NCI-H460 (cell line): ENCODE measurements at regions not wholly inside any gene's neighbourhood (a gene's known extent, or its start where the extent isn't known, plus 50 kb on each side); places are given as distances from the start of the nearest gene placed in this dataset.

Source experiments
- DNase-seq: peaks from one replicate; pipeline ENCODE4 v3.0.0-alpha.2; 2016; ENCODE audit warnings: low read depth; ENCODE audit errors: extremely low read depth

DNA sequence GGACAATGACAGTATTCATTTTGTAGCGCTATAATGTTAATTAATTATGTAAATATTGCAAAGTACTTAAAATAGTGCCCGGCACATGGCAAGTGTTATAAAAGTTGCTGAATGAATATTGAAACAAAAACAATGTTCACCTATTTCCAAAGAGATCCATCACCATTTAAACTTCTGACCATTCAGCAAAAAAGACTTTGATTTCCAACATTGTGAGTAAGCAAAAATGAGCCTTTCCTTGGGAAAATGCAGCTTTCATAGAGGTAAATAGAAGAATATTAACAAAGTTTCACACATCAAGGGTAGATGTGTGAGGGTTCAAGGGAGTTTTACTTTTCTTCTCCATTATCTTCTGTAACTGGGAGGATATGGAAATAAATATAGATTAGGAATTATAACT lies 1089.4 kb upstream of the C9orf72 start:
- no peak for DNase-seq

DNA sequence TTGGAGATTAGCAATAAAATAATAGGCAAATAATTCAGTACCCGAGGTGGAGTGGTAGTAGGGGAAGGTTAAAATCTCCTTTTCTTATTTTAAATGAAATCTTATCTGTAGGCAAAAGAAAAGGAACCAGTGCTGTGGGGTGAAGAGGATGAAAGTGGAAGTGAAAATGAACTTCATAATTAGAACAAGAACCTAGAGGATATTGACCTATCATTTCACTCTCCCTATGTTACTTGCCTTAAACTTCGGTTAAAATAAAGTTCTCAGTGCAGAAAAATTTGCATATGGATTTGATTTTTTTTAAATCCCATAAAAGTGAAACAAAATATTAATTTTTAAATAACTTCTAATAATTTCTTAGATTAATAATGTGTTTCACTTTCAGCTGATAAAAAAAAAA lies 1094.9 kb upstream of the C9orf72 start:
- no peak for DNase-seq

DNA sequence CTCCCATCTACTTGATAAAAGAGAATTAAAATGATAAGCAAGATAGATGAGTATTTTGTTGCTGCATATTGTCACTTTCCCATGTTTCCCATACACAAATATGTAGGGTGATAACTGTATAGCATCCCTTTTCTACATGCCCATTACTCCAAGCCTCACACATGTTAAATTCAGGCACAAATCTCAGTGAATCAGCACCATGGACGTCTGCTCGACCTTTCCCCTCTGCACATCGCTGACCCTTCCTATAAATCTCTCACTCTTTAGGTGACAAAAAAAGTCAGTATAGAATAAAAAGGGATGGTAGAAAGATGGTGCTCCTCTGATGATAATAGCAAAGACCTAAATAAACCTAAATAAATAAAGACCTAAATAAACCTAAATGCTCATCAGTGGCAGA lies 1097.7 kb upstream of the C9orf72 start:
- no peak for DNase-seq

DNA sequence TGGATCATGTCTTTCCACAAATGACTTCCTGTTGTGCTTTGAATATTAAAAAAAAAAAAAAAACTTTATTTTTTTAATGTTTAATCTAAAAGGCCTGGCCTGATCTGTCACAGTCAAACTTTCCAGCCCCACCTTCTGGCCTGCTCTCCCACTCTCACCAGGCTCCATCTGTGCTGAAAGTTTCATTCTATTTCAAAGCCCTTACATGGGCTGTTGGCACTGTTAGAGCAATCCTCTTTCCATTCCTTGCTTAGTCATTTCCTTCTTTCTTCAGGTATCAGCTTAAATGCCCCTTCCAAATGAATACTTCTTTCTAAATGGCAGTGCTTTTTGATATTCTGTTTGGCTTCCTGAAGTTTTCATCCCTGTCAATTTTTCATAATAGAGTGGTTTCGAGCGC lies 1104.8 kb upstream of the C9orf72 start:
- no peak for DNase-seq

DNA sequence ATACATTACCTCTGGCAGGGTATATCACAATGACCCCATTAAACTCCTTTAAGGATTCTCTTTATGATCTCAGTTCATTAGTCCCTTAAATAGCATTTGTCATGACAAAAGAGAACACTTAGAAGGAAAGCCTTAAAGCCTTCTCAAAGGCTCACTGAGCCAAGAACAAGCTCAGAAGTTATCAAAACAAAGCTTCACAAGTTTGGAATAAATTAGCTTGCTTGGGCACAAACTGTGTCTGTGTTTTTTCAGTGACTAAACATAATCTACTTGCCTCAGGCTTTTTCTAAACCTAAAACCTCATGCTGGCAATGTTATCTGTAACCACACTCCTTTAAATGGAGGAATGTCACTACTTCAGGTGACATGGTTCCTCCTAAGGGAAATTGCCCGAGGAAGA lies 1114.9 kb upstream of the C9orf72 start:
- DNase-seq = no peak

DNA sequence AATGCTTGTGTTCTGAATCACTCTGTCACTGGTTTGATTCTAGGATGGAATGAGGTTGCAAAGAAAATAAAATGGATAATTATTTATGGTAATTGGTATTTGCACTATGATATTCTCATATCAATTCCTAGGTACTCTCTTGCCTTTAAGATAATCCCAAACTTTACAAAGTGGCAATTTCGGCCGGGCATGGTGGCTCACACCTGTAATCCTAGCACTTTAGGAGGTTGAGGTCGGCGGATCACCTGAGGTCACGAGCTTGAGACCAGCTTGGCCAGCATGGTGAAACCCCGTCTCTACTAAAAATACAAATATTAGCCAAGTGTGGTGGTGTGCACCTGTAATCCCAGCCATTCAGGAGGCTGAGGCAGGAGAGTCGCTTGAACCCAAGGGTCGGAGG lies 1118.7 kb upstream of the C9orf72 start:
- DNase-seq = no peak

DNA sequence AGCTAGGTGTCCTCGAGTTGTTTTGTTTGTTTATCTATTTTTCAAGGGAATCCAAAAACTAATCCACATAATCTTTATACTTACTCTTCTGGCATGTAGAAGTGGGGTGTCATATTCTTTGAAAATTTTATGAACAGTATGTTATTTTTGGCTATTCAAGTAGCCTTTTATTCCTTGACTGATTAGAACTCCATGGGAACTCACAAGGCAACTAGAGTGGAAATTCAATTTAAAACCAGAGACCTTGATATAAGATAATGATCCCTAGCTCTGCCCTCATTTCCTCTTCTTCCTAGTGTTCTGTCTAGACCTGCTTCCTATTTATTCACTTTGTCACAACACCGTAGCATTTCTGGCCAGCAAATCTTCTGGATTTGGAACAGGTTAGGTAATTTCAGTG lies 1123.7 kb upstream of the C9orf72 start:
- DNase-seq = no peak

DNA sequence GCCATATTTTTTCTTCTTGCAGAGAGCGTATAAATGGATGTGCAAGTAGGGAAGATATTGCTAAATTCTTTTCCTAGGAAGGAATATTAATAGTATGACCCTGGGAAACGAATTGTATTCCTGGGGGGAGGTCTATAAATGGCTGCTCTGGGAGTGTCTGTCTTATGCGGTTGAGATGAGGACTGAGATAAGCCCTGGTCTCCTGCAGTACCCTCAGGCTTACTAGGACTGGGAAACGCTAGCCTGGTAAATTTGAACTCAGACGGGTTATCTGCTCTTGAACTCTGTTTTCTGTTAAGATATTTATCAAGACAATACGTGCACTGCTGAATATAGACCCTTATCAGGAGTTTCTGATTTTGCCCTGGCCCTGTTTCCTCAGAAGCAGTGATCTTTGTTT lies 1126.4 kb upstream of the C9orf72 start:
- DNase-seq = no peak

DNA sequence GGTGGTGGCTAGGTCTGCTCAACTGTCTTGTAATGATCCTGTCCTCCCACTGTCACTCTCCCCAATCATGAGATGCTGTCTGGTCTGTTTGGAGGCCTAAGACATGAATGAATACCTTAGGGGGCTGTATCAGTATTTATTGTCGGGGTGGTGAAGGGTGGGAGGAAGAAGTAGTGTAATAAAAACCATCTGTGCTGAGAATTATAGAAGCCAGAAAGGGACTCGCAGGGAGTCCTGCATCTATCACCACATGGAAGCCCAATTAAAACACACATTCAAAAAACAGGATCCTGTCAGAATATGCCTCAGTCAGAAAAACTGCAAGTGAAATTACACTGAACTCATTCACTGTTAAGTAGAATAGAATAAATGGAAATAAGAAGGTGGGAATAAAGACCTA lies 1134.3 kb upstream of the C9orf72 start:
- no peak for DNase-seq

DNA sequence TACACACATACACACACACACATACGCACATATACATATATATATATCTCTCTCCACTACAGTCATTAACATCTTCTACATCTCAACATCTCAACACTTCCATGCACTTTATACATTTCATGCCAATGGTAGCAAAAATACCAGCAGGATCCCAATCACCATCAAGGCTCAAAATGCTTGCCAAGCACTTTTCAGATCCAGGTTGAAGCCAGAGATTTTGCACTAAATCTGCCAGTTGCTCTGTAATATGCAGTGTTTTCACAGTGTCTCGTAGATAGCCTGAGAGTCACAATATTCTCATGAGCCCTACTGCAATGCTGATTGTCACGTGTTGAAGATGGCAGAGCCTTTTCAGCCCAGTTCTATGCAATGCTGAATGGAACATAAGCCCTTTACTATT lies 1140.9 kb upstream of the C9orf72 start:
- DNase-seq = no peak

DNA sequence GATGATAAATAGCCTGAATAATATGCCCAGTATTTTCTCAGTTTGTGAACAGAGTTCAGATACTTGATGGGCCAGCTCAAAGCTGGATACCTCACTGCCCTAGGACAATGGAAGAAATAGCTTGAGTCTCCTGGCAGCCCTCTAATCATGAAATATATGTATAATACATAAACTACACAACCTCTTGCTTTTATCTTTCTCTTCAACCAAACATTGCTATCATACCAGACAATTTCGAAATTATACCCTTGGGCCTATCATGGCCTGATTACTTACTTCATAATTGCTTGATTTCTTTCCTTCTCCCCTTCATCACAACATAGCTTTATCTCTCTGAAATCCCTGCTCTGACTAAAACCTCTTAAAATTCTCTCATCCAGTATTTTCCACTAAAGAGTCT lies 1144.9 kb upstream of the C9orf72 start:
- no peak for DNase-seq

DNA sequence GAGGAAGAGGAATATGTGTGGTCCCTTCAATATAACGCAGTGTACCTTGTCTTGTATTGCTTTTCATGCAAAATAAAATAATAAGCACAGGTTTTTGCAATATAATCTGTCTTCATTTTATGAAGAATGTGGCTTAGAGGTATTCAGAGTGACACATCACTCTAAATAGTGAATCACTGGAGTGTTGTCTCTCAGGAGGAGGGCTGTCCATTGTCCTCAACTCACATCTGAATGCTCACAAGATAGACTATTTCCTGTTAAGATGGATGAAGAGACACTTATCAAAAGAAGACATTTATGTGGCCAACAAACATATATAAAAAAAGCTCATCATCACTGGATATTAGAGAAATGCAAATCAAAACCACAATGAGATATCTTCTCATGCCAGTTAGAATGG lies 1147.5 kb upstream of the C9orf72 start:
- no peak for DNase-seq

DNA sequence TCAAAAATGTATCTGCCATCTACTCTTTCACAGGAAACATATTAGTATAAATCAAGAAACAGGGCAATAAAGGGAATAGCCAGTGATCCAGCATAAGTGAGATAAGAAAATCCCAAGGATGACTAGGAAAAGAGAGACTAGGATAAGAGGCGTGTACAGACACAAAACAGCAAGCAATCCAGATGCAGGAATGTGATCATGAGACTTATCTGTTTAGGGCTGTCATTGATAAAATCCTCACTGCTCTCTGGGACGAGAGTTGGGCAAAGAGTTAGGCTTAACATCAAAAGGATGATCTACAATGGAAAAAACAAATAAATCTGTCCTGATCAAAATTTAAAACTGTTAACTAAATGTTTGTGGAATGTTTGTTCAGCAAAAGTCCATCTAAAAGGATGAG lies 1156.8 kb upstream of the C9orf72 start:
- no peak for DNase-seq

DNA sequence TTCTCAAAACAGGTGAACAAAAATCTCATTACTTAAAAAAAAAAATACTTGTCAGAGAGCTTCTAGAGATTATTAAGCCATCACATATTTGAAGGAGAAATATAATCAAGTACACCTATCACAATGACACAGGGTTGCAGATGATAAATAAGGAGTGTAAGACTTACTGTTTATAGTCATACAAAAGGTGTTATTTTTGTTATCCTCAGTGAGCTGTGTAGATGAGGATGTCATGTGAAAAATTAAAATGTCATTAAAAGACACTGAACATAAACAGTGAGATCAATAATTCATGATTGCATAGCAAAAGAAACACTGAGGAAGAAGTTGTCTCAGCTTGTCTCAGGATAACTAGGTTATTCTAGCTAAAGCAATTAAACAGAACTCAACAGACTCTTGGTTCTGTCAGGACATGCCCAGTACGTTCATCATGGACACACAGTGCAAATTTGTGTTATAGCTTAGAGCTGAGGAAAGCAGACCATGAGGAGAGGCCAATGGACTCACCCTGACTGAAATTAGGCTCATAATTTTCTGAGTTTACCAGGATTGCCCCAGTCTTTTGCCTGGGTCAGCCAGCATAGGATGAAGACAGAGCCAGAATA lies 1162.6 kb upstream of the C9orf72 start:
- DNase-seq = no peak

DNA sequence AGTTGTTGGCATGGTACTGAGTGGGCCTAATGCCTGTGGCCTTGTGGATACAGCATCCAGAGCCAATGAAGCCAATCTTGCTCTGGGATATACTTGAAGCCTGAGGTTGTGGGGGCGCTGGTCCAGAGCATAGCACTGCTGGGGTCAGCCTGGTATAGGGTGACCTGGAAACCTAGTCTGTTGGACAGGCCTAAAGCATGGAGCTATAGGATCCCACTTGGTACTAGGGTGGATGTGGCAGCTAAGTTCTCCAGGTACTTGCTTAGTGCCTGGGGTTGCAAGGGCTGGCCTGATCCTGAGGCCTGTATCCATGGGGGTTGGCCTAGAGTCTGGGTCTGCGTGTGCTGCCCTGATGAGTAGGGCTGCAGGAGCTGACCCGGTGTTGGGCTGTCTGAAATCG lies 1168.2 kb upstream of the C9orf72 start:
- no peak for DNase-seq

DNA sequence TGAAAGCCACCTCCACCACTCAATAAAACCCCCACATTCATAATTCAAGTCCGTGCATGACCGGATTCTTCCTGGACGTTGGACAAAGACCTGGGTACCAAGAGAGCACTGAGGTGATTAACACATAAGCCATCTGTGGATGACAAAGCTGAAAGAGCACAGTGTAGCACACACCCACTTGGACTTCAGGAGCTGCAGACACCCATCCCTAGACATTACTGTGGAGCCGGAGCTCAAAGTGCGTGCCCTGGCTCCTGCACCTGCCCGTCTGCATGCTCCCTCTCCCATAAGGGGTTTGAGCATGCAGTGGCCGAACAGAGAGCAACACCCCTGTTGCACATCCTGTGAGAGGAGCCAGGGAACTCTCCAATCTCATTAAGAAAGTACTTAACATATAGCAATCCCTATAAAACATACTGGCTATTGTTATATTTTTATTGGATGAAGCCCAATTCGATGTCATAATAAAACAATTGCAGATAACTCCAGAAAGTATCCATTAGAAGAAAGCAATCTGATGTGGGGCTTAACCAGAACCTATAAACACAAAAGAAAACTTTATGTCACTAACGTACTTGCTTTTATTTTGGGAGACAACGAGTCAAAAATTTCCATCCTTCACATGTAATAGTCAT lies 1174.2 kb upstream of the C9orf72 start:
- no peak for DNase-seq

DNA sequence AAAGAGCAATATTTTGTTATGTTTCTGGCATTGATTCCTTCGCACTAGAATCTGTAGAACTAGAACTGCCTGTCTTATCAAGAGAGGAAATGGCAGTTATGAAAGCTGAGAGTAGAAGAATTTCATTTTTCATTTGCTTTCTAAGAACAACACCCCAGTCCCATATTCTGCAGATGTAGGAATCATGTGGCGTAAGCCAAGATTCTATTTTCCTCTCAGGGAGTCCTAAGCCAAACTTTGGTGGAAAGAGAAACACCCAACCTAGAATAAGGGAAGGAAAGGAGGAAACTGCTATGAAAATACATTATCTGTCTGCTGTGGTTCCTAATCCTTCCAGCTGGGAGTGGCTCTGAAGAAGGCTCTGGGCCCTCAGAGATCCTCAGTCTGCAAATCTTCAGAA lies 1176.9 kb upstream of the C9orf72 start:
- no peak for DNase-seq

DNA sequence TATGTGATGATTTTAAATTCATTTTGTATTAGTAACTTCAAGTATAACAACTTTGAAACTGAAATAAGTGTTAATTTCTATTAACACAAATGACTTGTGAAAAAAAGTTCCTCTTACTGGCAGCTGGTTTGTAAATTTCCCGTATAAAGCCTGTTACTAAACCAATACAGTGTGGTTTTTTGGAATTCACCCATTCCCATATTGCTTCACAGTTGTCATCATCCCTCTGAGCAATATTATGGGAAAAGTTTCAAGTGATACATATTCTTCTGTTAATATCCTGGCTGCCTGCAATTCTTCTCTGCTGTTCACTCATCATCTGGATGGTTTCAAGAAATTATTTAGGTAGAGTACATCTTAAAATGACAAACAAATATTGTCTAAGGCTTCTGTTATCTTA lies 1185.1 kb upstream of the C9orf72 start:
- no peak for DNase-seq

DNA sequence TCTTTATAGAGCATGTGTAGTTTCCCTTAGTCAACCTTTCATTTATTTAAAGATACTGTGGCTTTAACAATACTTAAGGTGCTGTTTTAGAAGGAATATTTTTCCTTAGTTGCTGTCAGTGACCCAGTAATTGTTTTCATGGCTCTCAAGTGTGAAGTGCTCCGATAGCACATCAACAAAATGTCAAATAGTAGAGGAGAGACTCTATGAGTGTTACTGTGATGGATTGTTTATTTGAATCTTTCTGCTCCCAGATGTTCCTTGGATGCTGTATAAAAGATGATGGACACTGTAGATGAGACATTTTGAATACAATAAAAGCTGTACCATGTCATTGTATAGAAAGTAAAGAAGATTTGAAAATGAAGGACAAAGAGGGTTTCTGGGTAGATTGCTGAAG lies 1185.7 kb upstream of the C9orf72 start:
- DNase-seq = no peak

DNA sequence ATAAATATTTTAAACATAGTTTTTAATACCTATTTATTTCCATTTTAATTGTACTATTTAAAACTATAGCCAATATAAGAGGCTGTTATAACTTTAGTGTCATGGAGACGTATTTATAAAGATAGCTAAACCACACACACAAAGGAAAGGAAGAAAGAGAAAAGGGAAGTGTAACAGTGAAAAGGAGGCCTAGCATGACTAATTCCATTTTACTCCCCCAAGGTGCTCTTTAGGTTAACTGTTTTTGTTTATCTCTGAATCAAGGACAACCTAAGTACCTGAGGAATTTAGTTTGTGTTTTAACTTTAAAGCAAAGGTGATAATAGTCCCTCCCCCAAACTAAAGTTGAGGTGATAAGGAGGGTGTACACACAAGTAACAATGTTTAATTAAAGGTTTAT lies 1188.9 kb upstream of the C9orf72 start:
- no peak for DNase-seq

DNA sequence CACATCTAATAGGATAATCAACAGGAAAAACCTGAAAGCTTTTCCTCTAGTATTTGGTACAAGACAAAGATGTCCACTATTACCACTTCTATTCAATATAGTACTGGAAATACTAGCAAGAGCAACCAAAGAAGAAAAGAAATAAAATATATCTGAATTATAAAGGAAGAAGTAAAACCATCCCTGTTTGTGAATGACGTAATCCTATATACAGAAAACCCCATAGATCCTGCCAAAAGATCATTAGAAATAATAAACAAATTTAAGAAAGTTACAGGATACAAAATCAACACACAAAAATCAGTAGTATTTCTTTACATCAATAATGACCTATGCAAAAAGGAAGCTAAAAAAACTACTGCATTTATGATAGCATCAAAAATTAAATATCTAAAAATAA lies 1191.3 kb upstream of the C9orf72 start:
- no peak for DNase-seq

DNA sequence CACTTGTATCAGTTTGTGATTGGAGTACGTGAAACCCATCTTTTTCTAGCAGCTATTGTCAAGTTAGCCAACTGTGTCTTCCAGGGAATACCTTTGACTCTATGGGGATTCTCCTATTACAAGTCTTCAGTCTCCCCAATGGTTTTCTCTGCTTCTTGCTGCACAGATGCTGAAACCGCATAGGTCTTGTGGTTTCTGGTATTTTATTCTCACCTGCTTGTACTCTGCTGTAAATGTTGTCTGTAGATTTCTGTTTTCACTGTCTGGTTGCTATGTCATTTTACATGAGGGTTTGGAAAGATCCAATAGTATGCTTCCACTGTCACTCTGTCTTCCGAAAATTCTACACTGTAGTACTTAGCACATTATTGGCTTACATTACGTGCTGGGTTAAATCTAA lies 1196.9 kb upstream of the C9orf72 start:
- DNase-seq = no peak

DNA sequence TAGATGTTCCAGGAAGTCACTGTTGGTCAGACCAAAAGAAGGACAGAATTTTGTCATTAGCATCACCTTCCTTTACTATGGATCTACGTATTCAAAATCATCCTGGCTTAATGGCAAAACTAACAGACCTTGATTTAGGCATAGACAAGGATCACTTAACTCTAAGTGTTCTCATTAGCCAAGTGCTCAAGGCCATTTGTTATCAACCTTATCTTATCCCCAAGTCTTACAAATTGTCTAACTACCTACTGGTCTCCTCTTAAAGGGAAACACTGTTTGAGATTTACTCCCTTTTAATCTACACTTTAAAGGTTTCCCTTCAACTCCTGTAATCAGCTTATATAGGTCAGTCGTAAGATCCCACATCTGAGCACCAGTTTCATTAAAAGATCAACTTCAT lies 1197.5 kb upstream of the C9orf72 start:
- DNase-seq = no peak
